ENCODE measurements at regions not wholly inside any gene's neighbourhood (a gene's known extent, or its start where the extent isn't known, plus 50 kb on each side); places are given as distances from the start of the nearest gene placed in this dataset.

GRCh38 chr10:92763634-92764155 lies 73.9 kb downstream of the HHEX start:
- no peaks in the 10 kb centered on the region for H3K36me3 Mint-ChIP-seq

GRCh38 chr10:92766451-92766850 lies 76.7 kb downstream of the HHEX start:
- H3K4me2 ChIP-seq: no peak overlapping the region
- H3K36me3 Mint-ChIP-seq: no peaks in the 10 kb centered on the region
- no peaks in the 10 kb centered on the region for H3K36me3 ChIP-seq
- no peaks in the 10 kb centered on the region for H3K4me1 ChIP-seq
- H3F3A ChIP-seq (ENCODE audit: low read depth): no peaks in the 10 kb centered on the region
- H3K27ac Mint-ChIP-seq: no peak overlapping the region
- H4K20me1 ChIP-seq (ENCODE audit: low read depth): no peaks in the 10 kb centered on the region
- no peaks in the 10 kb centered on the region for H3K27me3 ChIP-seq
- H3K4me1 Mint-ChIP-seq: no peaks in the 10 kb centered on the region
- H3K27me3 Mint-ChIP-seq (ENCODE audit: insufficient read depth, low read depth): no peaks in the 10 kb centered on the region
- peaks cover 18% of the 10 kb centered on the region for H3K9me3 Mint-ChIP-seq
- no peak overlapping the region for H3K4me3 ChIP-seq
- TF ChIP-seq EZH2phosphoT487 (IDR thresholded peaks at IDR 0.05) (no peak), EZH2 (IDR thresholded peaks at IDR 0.05) (no peak)
- TF ChIP-seq, protein P1, sequence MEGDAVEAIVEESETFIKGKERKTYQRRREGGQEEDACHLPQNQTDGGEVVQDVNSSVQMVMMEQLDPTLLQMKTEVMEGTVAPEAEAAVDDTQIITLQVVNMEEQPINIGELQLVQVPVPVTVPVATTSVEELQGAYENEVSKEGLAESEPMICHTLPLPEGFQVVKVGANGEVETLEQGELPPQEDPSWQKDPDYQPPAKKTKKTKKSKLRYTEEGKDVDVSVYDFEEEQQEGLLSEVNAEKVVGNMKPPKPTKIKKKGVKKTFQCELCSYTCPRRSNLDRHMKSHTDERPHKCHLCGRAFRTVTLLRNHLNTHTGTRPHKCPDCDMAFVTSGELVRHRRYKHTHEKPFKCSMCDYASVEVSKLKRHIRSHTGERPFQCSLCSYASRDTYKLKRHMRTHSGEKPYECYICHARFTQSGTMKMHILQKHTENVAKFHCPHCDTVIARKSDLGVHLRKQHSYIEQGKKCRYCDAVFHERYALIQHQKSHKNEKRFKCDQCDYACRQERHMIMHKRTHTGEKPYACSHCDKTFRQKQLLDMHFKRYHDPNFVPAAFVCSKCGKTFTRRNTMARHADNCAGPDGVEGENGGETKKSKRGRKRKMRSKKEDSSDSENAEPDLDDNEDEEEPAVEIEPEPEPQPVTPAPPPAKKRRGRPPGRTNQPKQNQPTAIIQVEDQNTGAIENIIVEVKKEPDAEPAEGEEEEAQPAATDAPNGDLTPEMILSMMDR (IDR thresholded peaks at IDR 0.05): no peak
- DNase-seq (ENCODE audit: low spot score): no peak
- H3K79me2 ChIP-seq (ENCODE audit: low read depth): no peaks in the 10 kb centered on the region
- no peak overlapping the region for H3K4me3 Mint-ChIP-seq
- H3K9ac ChIP-seq: no peak overlapping the region
- no peak overlapping the region for H3K27ac ChIP-seq
- H2AFZ ChIP-seq (replicated peaks): no peak overlapping the region
- no peaks in the 10 kb centered on the region for H3K9me3 ChIP-seq (ENCODE audit: low read depth)

More at GRCh38 chr10:92763634-92764155, 73.9 kb downstream of the HHEX start:
- TF ChIP-seq, protein P1 (IDR thresholded peaks at IDR 0.05): no peak
- TF ChIP-seq EZH2 (IDR thresholded peaks at IDR 0.05) (no peak), EZH2phosphoT487 (IDR thresholded peaks at IDR 0.05) (no peak)
- Histone ChIP-seq H3K79me2 (ENCODE audit: low read depth) (no peaks in the 10 kb centered on the region), H3K4me1 (no peaks in the 10 kb centered on the region), H3K36me3 (no peaks in the 10 kb centered on the region), H3K27me3 (no peaks in the 10 kb centered on the region), H3F3A (ENCODE audit: low read depth) (no peaks in the 10 kb centered on the region), H3K9ac (no peak overlapping the region), H4K20me1 (ENCODE audit: low read depth) (no peaks in the 10 kb centered on the region), H3K4me2 (no peak overlapping the region), H3K4me3 (no peak overlapping the region), H3K9me3 (ENCODE audit: low read depth) (no peaks in the 10 kb centered on the region), H2AFZ (replicated peaks) (no peak overlapping the region), H3K27ac (no peak overlapping the region)
- Mint-ChIP-seq H3K4me3 (no peak overlapping the region), H3K4me1 (no peaks in the 10 kb centered on the region), H3K27me3 (ENCODE audit: insufficient read depth, low read depth) (no peaks in the 10 kb centered on the region), H3K9me3 (peaks cover 14% of the 10 kb centered on the region), H3K27ac (no peak overlapping the region)
- no peak for DNase-seq (ENCODE audit: low spot score)

GRCh38 chr10:92768104-92768503 lies 78.3 kb downstream of the HHEX start:
- no peak overlapping the region for H2AFZ ChIP-seq (replicated peaks)
- no peak for TF ChIP-seq EZH2phosphoT487 (IDR thresholded peaks at IDR 0.05)
- TF ChIP-seq EZH2 (IDR thresholded peaks at IDR 0.05): no peak
- Mint-ChIP-seq H3K9me3 (peaks cover 18% of the 10 kb centered on the region), H3K4me1 (no peaks in the 10 kb centered on the region), H3K36me3 (no peaks in the 10 kb centered on the region), H3K27me3 (ENCODE audit: insufficient read depth, low read depth) (no peaks in the 10 kb centered on the region), H3K27ac (no peak overlapping the region), H3K4me3 (no peak overlapping the region)
- H3K4me2 ChIP-seq: no peak overlapping the region
- no peaks in the 10 kb centered on the region for H4K20me1 ChIP-seq (ENCODE audit: low read depth)
- H3K4me3 ChIP-seq: no peak overlapping the region
- H3K27ac ChIP-seq: no peak overlapping the region
- no peaks in the 10 kb centered on the region for H3K79me2 ChIP-seq (ENCODE audit: low read depth)
- H3K9ac ChIP-seq: no peak overlapping the region
- no peaks in the 10 kb centered on the region for H3K4me1 ChIP-seq
- H3K9me3 ChIP-seq (ENCODE audit: low read depth): no peaks in the 10 kb centered on the region
- DNase-seq (ENCODE audit: low spot score): no peak
- H3K36me3 ChIP-seq: no peaks in the 10 kb centered on the region
- no peaks in the 10 kb centered on the region for H3F3A ChIP-seq (ENCODE audit: low read depth)
- H3K27me3 ChIP-seq: no peaks in the 10 kb centered on the region

DNA sequence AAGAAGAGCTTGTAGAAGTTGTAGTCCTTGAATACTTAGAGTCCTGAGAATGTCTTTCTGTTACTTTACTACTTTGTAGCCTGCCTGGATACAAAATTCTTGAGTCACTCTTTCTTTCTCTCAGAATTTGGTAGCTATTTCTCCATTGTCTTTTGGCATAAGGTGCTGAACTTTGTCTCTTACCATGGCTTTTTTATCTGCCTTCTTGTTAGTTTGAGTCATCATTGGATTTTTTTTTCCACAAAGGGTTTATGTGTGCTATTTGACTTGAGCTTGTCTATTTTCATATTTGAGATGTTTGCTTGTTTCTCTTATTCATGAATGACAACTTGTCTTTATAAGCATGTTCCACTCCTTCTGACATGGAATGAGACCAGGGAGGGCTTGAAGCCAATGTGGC lies 74.5 kb upstream of the EXOC6 start:
- H3K4me3 Mint-ChIP-seq: no peak overlapping the region
- TF ChIP-seq, protein P1 (IDR thresholded peaks at IDR 0.05): no peak
- TF ChIP-seq EZH2phosphoT487 (IDR thresholded peaks at IDR 0.05): no peak
- TF ChIP-seq EZH2 (IDR thresholded peaks at IDR 0.05): no peak
- no peaks in the 10 kb centered on the region for H3K79me2 ChIP-seq (ENCODE audit: low read depth)
- H3K27ac ChIP-seq: no peak overlapping the region
- H3K4me1 Mint-ChIP-seq: no peaks in the 10 kb centered on the region
- H4K20me1 ChIP-seq (ENCODE audit: low read depth): no peaks in the 10 kb centered on the region
- no peak overlapping the region for H3K27ac Mint-ChIP-seq
- H3K36me3 Mint-ChIP-seq: no peaks in the 10 kb centered on the region
- H3K9me3 ChIP-seq (ENCODE audit: low read depth): no peaks in the 10 kb centered on the region
- no peaks in the 10 kb centered on the region for H3K27me3 Mint-ChIP-seq (ENCODE audit: insufficient read depth, low read depth)
- H3K4me2 ChIP-seq: no peak overlapping the region
- no peak overlapping the region for H3K9ac ChIP-seq
- H3K4me1 ChIP-seq: no peaks in the 10 kb centered on the region
- H2AFZ ChIP-seq (replicated peaks): no peak overlapping the region
- no peaks in the 10 kb centered on the region for H3F3A ChIP-seq (ENCODE audit: low read depth)
- H3K9me3 Mint-ChIP-seq: peaks cover 4% of the 10 kb centered on the region
- no peaks in the 10 kb centered on the region for H3K27me3 ChIP-seq
- H3K36me3 ChIP-seq: no peaks in the 10 kb centered on the region
- DNase-seq (ENCODE audit: low spot score): no peak
- no peak overlapping the region for H3K4me3 ChIP-seq

Data from neural progenitor cell (in vitro differentiated cells).